ENCODE measurements at regions not wholly inside any gene's neighbourhood (a gene's known extent, or its start where the extent isn't known, plus 50 kb on each side); places are given as distances from the start of the nearest gene placed in this dataset.

DNA sequence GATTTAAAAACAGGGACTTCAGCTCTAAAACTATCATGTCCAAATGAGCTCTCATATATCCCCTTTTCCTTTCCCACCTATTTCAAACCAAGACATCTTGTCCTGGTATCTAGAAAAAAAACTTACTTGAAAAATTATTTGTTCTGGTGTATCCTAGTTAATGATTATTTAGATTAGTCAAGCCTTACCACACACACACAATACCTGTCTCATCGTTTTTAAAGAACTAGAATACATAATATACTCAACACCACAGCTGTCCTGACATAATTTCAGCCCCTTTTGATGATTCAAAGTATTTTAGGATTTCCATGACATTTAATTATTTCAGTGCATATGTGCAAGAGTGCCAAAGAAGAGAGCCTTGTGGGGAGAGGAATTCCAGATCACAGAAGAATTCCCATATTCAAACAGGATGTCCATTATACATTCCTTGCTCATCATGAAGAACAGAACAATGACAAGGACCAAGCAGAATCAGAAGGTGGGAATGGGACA is 233.7 kb downstream of the SMARCA2 start:
- no peak for TF ChIP-seq POLR2A (IDR thresholded peaks at IDR 0.05; ENCODE audit: low read length)
- TF ChIP-seq GATA1 (IDR thresholded peaks at IDR 0.05; ENCODE audit: low read depth, low read length), result no peak
